ENCODE measurements at regions not wholly inside any gene's neighbourhood (a gene's known extent, or its start where the extent isn't known, plus 50 kb on each side); places are given as distances from the start of the nearest gene placed in this dataset.

DNA sequence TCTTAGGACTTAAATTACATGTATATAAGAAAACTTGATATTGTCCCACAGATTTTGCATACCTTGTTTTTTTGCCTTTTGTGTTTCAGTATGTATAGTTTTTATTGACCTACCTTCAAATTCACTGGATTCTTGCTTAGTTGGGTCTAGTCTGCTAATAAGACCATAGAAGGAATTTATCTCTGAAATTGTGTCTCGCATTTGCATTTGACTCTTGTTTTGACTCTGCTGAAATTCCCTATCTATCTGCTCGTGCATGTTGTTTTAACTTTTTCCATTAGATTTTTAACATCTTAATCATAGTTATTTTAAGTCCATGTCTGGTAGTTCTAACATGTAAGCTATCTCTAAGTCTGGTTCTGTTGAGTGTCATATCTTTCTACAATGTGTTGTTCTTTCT, 163.9 kb downstream of the SCP2D1 start:
- no peak for TF ChIP-seq POLR2A (IDR thresholded peaks at IDR 0.05)
- TF ChIP-seq, protein P1, sequence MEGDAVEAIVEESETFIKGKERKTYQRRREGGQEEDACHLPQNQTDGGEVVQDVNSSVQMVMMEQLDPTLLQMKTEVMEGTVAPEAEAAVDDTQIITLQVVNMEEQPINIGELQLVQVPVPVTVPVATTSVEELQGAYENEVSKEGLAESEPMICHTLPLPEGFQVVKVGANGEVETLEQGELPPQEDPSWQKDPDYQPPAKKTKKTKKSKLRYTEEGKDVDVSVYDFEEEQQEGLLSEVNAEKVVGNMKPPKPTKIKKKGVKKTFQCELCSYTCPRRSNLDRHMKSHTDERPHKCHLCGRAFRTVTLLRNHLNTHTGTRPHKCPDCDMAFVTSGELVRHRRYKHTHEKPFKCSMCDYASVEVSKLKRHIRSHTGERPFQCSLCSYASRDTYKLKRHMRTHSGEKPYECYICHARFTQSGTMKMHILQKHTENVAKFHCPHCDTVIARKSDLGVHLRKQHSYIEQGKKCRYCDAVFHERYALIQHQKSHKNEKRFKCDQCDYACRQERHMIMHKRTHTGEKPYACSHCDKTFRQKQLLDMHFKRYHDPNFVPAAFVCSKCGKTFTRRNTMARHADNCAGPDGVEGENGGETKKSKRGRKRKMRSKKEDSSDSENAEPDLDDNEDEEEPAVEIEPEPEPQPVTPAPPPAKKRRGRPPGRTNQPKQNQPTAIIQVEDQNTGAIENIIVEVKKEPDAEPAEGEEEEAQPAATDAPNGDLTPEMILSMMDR (IDR thresholded peaks at IDR 0.05): no peak
- DNase-seq (ENCODE audit: low spot score in 2 of 2): no peak
- 66 to 67% methylated on average over 2 of the region's 2 CpGs for WGBS, 2 donors
- H3K4me3 ChIP-seq (ENCODE audit: low read depth, poor library complexity, severe bottlenecking): no peak overlapping the region
- intact Hi-C loops (cut with DNase I; ENCODE audit: low total_unique reads): no loop called here

- 64 to 86% methylated on average over 2 of the region's 2 CpGs for WGBS, 2 donors
- no peak overlapping the region for H3K4me3 ChIP-seq (ENCODE audit: low read depth, poor library complexity, severe bottlenecking)
- no peak for TF ChIP-seq POLR2A (IDR thresholded peaks at IDR 0.05)
- TF ChIP-seq, protein P1 (IDR thresholded peaks at IDR 0.05): no peak
- no peak for DNase-seq (ENCODE audit: low spot score in 2 of 2)
- intact Hi-C loops (cut with DNase I; ENCODE audit: low total_unique reads): no loop called here
Measured at GRCh38 chr20:18978311-18978710, 164.7 kb downstream of the SCP2D1 start.

GRCh38 chr20:18979132-18979531, 165.5 kb downstream of the SCP2D1 start:
- TF ChIP-seq, protein P1 (IDR thresholded peaks at IDR 0.05): no peak
- TF ChIP-seq POLR2A (IDR thresholded peaks at IDR 0.05): no peak
- WGBS, 2 donors: 73 to 84% methylated on average over 1 of the region's 1 CpG
- DNase-seq (ENCODE audit: low spot score in 2 of 2): no peak
- no peak overlapping the region for H3K4me3 ChIP-seq (ENCODE audit: low read depth, poor library complexity, severe bottlenecking)
- intact Hi-C loops (cut with DNase I; ENCODE audit: low total_unique reads): no loop called here

DNA sequence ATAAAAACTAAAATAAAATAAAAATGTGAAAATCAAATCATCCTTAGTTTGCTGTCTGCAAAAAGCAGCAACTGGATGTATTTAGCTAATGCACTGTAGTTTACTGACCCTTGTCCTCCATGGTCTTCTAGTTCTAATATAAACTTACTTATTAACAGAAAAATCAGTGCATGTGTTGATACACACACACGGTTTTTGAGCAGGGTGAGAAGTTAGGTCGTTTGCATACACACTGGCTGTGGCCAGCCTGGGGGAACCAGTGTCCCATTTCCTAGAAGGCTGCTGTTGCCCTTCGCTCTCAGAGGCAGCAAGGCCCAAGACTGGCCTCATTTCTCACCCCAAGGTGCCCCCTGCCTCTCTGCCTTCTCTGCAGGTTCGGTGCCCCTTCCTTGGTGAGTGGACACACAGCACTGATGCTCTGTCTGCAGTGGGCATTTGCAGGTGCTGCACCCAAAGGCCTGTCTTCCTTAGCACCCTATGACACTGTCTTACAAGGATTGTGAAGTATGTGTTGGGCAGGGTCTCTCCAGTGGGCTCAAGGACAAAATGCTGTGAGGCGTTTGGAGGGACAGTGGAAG, 168.5 kb downstream of the SCP2D1 start:
- WGBS, 2 donors: 75 to 77% methylated on average over 5 of the region's 5 CpGs
- intact Hi-C loops (cut with DNase I; ENCODE audit: low total_unique reads): no loop called here
- TF ChIP-seq POLR2A (IDR thresholded peaks at IDR 0.05): no peak
- TF ChIP-seq, protein P1 (IDR thresholded peaks at IDR 0.05): no peak
- H3K4me3 ChIP-seq (ENCODE audit: low read depth, poor library complexity, severe bottlenecking): no peak overlapping the region
- no peak for DNase-seq (ENCODE audit: low spot score in 2 of 2)

- intact Hi-C loops (cut with DNase I; ENCODE audit: low total_unique reads): no loop called here
- no peak overlapping the region for H3K4me3 ChIP-seq (ENCODE audit: low read depth, poor library complexity, severe bottlenecking)
- DNase-seq (ENCODE audit: low spot score in 2 of 2): no peak
- TF ChIP-seq, protein P1 (IDR thresholded peaks at IDR 0.05): no peak
- TF ChIP-seq POLR2A (IDR thresholded peaks at IDR 0.05): no peak
- 90 to 95% methylated on average over 5 of the region's 5 CpGs for WGBS, 2 donors
Measured at GRCh38 chr20:18983796-18984195, 170.2 kb downstream of the SCP2D1 start.

Data from lower leg skin (tissue), 4 donors.